Choroid plexus epithelial cell (primary cell): ENCODE measurements at regions not wholly inside any gene's neighbourhood (a gene's known extent, or its start where the extent isn't known, plus 50 kb on each side); places are given as distances from the start of the nearest gene placed in this dataset.

Experiments used
- DNase-seq: peaks from one replicate; pipeline ENCODE4 v3.0.0-alpha.2; 2010; ENCODE audit warnings: low read depth
- H3K4me3 ChIP-seq: 2 replicates; pipeline ENCODE4 v1.5.1; 2011; ENCODE audit warnings: low read depth, mild to moderate bottlenecking, control low read depth, low read length, moderate library complexity
- CTCF ChIP-seq: conservative IDR thresholded peaks from 2 replicates; pipeline ENCODE4 v1.5.1; 2011; ENCODE audit warnings: low read depth, mild to moderate bottlenecking, control low read depth, inconsistent platforms, low read length, moderate library complexity

- no peak for DNase-seq
- TF ChIP-seq CTCF = no peak
- no peak overlapping the region for H3K4me3 ChIP-seq
Observed at GRCh38 chr4:33626221-33626620, 2618.1 kb downstream of the ARAP2 start.

GRCh38 chr4:33628296-33628695 is 2616.0 kb downstream of the ARAP2 start:
- TF ChIP-seq CTCF = no peak
- H3K4me3 ChIP-seq = no peak overlapping the region
- peak; percentile 2 for DNase-seq

GRCh38 chr4:33649015-33649414 is 2595.3 kb downstream of the ARAP2 start:
- peak; percentile 82 for TF ChIP-seq CTCF
- peak; percentile 78 for DNase-seq
- H3K4me3 ChIP-seq = no peak overlapping the region

GRCh38 chr4:33649471-33649870 is 2594.8 kb downstream of the ARAP2 start:
- TF ChIP-seq CTCF = no peak
- no peak overlapping the region for H3K4me3 ChIP-seq
- DNase-seq = peak; percentile 18

GRCh38 chr4:33650036-33650435 is 2594.3 kb downstream of the ARAP2 start:
- no peak overlapping the region for H3K4me3 ChIP-seq
- TF ChIP-seq CTCF = no peak
- DNase-seq = no peak

- no peak overlapping the region for H3K4me3 ChIP-seq
- TF ChIP-seq CTCF = no peak
- no peak for DNase-seq
Observed at GRCh38 chr4:33658971-33659370, 2585.3 kb downstream of the ARAP2 start.

- no peak for DNase-seq
- no peak for TF ChIP-seq CTCF
- H3K4me3 ChIP-seq = no peak overlapping the region
Observed at GRCh38 chr4:33661636-33662035, 2582.7 kb downstream of the ARAP2 start.
